ENCODE measurements at regions not wholly inside any gene's neighbourhood (a gene's known extent, or its start where the extent isn't known, plus 50 kb on each side); places are given as distances from the start of the nearest gene placed in this dataset.

GRCh38 chr4:103786593-103786992 lies 66.8 kb upstream of the TACR3 start:
- Histone ChIP-seq H3K27me3 (ENCODE audit: insufficient read depth) (no peaks in the 10 kb centered on the region), H3K9me3 (no peaks in the 10 kb centered on the region), H3K4me2 (no peak overlapping the region), H3K79me2 (ENCODE audit: insufficient read depth) (no peaks in the 10 kb centered on the region), H2AFZ (ENCODE audit: low read depth) (no peak overlapping the region), H3K9me2 (no peaks in the 10 kb centered on the region), H4K20me1 (ENCODE audit: insufficient read depth) (no peaks in the 10 kb centered on the region), H3K27ac (ENCODE audit: low read depth in 2 of 2, low read length in 1 of 2) (no peak overlapping the region), H3K36me3 (replicated peaks in 1 of 2; ENCODE audit: control insufficient read depth in 1 of 2, insufficient read depth in 2 of 2, low read length in 1 of 2) (no peaks in the 10 kb centered on the region), H3K4me3 (ENCODE audit: low read depth in 2 of 2, low read length in 1 of 2) (no peak overlapping the region), H3K4me1 (ENCODE audit: control insufficient read depth in 1 of 2, insufficient read depth in 2 of 2, low read depth in 1 of 2, low read length in 1 of 2) (no peaks in the 10 kb centered on the region), H3F3A (replicated peaks; ENCODE audit: insufficient read depth) (no peaks in the 10 kb centered on the region), H3K9ac (no peak overlapping the region)
- POLR2A ChIA-PET: no interaction called here
- DNase-seq: no peak
- TF ChIP-seq TEAD4 (IDR thresholded peaks at IDR 0.05; ENCODE audit: borderline replicate concordance, insufficient read depth) (no peak), NFIC (IDR thresholded peaks at IDR 0.05; ENCODE audit: borderline replicate concordance) (no peak), EP300 (IDR thresholded peaks at IDR 0.05; ENCODE audit: borderline replicate concordance in 1 of 2, low read depth in 1 of 2, low read length in 1 of 2) (no peak), POLR2AphosphoS5 (IDR thresholded peaks at IDR 0.05; ENCODE audit: low read depth, low read length) (no peak), RCOR1 (IDR thresholded peaks at IDR 0.05; ENCODE audit: low read length) (no peak), JUND (IDR thresholded peaks at IDR 0.05) (no peak), IRF3 (IDR thresholded peaks at IDR 0.05; ENCODE audit: low read depth, low read length) (no peak), TAF1 (IDR thresholded peaks at IDR 0.05; ENCODE audit: borderline replicate concordance, low read depth, low read length) (no peak), RAD21 (IDR thresholded peaks at IDR 0.05; ENCODE audit: low read length) (no peak), YY1 (IDR thresholded peaks at IDR 0.05; ENCODE audit: low read depth) (no peak), SMC3 (IDR thresholded peaks at IDR 0.05; ENCODE audit: low read depth, low read length) (no peak), MEF2A (IDR thresholded peaks at IDR 0.05; ENCODE audit: borderline replicate concordance, low read depth) (no peak), MAX (IDR thresholded peaks at IDR 0.05; ENCODE audit: low read depth) (no peak)
- TF ChIP-seq, protein P1, sequence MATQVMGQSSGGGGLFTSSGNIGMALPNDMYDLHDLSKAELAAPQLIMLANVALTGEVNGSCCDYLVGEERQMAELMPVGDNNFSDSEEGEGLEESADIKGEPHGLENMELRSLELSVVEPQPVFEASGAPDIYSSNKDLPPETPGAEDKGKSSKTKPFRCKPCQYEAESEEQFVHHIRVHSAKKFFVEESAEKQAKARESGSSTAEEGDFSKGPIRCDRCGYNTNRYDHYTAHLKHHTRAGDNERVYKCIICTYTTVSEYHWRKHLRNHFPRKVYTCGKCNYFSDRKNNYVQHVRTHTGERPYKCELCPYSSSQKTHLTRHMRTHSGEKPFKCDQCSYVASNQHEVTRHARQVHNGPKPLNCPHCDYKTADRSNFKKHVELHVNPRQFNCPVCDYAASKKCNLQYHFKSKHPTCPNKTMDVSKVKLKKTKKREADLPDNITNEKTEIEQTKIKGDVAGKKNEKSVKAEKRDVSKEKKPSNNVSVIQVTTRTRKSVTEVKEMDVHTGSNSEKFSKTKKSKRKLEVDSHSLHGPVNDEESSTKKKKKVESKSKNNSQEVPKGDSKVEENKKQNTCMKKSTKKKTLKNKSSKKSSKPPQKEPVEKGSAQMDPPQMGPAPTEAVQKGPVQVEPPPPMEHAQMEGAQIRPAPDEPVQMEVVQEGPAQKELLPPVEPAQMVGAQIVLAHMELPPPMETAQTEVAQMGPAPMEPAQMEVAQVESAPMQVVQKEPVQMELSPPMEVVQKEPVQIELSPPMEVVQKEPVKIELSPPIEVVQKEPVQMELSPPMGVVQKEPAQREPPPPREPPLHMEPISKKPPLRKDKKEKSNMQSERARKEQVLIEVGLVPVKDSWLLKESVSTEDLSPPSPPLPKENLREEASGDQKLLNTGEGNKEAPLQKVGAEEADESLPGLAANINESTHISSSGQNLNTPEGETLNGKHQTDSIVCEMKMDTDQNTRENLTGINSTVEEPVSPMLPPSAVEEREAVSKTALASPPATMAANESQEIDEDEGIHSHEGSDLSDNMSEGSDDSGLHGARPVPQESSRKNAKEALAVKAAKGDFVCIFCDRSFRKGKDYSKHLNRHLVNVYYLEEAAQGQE (IDR thresholded peaks at IDR 0.05; ENCODE audit: low read depth, low read length): no peak
- WGBS (ENCODE audit: low lambda C conversion rate): 0% methylated on average over 1 of the region's 1 CpG
- CTCF ChIA-PET: interaction anchor here (0.6 to 2.3 kb wide), 18 partner anchors 9 to 588 kb away, joined by 3 to 9 read pairs (median 3); partner anchors contain the start of gene CENPE

DNA sequence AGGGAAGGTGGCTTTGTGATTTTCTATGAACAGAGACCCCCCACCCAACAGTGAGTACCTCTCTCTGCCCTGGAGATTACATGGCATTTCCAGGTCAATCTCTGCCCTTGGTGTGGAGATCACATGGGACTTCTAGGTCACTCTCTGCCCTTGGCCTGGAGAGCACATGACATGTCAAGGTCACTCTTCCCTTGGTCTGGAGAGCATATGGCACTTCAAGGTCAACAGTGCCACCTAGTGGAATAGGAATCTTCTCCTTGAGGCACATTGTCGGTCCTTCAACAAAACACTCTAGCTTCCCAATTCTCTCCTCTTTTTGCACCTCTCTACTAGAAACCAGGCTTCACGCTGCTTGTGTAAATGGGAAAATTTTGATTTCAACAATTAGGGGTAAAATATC lies 66.2 kb upstream of the TACR3 start:
- ChIA-PET POLR2A (no interaction called here), CTCF (interaction anchor here (0.6 to 2.3 kb wide), 22 partner anchors 9 to 588 kb away, joined by 3 to 9 read pairs (median 3); partner anchors contain the start of gene CENPE)
- no peak overlapping the region for H3K4me2 ChIP-seq
- H3K27ac ChIP-seq (ENCODE audit: low read depth in 2 of 2, low read length in 1 of 2): no peak overlapping the region
- no peak overlapping the region for H2AFZ ChIP-seq (ENCODE audit: low read depth)
- H3K79me2 ChIP-seq (ENCODE audit: insufficient read depth): no peaks in the 10 kb centered on the region
- H3K36me3 ChIP-seq (replicated peaks in 1 of 2; ENCODE audit: control insufficient read depth in 1 of 2, insufficient read depth in 2 of 2, low read length in 1 of 2): no peaks in the 10 kb centered on the region
- 3% methylated on average over 2 of the region's 2 CpGs for WGBS (ENCODE audit: low lambda C conversion rate)
- H3K27me3 ChIP-seq (ENCODE audit: insufficient read depth): no peaks in the 10 kb centered on the region
- H3K4me1 ChIP-seq (ENCODE audit: control insufficient read depth in 1 of 2, insufficient read depth in 2 of 2, low read depth in 1 of 2, low read length in 1 of 2): no peaks in the 10 kb centered on the region
- TF ChIP-seq, protein P2, sequence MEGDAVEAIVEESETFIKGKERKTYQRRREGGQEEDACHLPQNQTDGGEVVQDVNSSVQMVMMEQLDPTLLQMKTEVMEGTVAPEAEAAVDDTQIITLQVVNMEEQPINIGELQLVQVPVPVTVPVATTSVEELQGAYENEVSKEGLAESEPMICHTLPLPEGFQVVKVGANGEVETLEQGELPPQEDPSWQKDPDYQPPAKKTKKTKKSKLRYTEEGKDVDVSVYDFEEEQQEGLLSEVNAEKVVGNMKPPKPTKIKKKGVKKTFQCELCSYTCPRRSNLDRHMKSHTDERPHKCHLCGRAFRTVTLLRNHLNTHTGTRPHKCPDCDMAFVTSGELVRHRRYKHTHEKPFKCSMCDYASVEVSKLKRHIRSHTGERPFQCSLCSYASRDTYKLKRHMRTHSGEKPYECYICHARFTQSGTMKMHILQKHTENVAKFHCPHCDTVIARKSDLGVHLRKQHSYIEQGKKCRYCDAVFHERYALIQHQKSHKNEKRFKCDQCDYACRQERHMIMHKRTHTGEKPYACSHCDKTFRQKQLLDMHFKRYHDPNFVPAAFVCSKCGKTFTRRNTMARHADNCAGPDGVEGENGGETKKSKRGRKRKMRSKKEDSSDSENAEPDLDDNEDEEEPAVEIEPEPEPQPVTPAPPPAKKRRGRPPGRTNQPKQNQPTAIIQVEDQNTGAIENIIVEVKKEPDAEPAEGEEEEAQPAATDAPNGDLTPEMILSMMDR (IDR thresholded peaks at IDR 0.05): peak; percentile 72
- no peak for TF ChIP-seq FOXM1 (IDR thresholded peaks at IDR 0.05; ENCODE audit: low read depth)
- peak; percentile 61 for TF ChIP-seq SMC3 (IDR thresholded peaks at IDR 0.05; ENCODE audit: low read depth, low read length)
- TF ChIP-seq RAD21 (IDR thresholded peaks at IDR 0.05; ENCODE audit: low read length): peak; percentile 71
- no peak overlapping the region for H3K4me3 ChIP-seq (ENCODE audit: low read depth in 2 of 2, low read length in 1 of 2)
- no peaks in the 10 kb centered on the region for H3K9me3 ChIP-seq
- H3K9ac ChIP-seq: no peak overlapping the region
- peak; percentile 16 for DNase-seq
- H4K20me1 ChIP-seq (ENCODE audit: insufficient read depth): no peaks in the 10 kb centered on the region
- H3K9me2 ChIP-seq: no peaks in the 10 kb centered on the region
- no peaks in the 10 kb centered on the region for H3F3A ChIP-seq (replicated peaks; ENCODE audit: insufficient read depth)

Measured in SK-N-SH (cell line).